Gastrocnemius medialis (tissue), 4 donors: ENCODE measurements at regions not wholly inside any gene's neighbourhood (a gene's known extent, or its start where the extent isn't known, plus 50 kb on each side); places are given as distances from the start of the nearest gene placed in this dataset.

ENCODE experiments used
- ATAC-seq, 2 donors: fragments of 150-250 bp; one replicate each; pipeline ENCODE4 v1.9.1; 2016
- DNase-seq, 2 donors: peaks; one replicate each; pipeline ENCODE4 v3.0.0-alpha.2; 2019
- H3K27ac ChIP-seq, 4 donors: fragments of 200-600 bp; sonication (generic); 1 replicate in 1 of 4; 2 replicates in 3 of 4; pipeline ENCODE4 v1.5.1; 2016 to 2018; ENCODE audit warnings: mild to moderate bottlenecking in 2 of 4, moderate library complexity in 1 of 4
- H3K27me3 ChIP-seq, 3 donors: fragments of 200-600 bp; sonication (generic) in 2 of 3; 1 replicate in 1 of 3; 2 replicates in 2 of 3; pipeline versions ENCODE4 v1.5.1 to v1.6.0; 2016 to 2019; ENCODE audit warnings: mild to moderate bottlenecking in 1 of 3, moderate library complexity in 1 of 3
- H3K36me3 ChIP-seq, 2 donors: fragments of 200-600 bp; sonication (generic) in 1 of 2; one replicate each; pipeline ENCODE4 v1.5.1; 2017 to 2018
- H3K4me1 ChIP-seq, 2 donors: fragments of 200-600 bp; sonication (generic) in 1 of 2; one replicate each; pipeline ENCODE4 v1.5.1; 2016 to 2017; ENCODE audit warnings: mild to moderate bottlenecking in 2 of 2
- H3K4me3 ChIP-seq, 4 donors: fragments of 200-600 bp; sonication (generic) in 3 of 4; 1 replicate in 1 of 4; 2 replicates in 3 of 4; pipeline ENCODE4 v1.5.1; 2016 to 2019; ENCODE audit warnings: mild to moderate bottlenecking in 2 of 4
- H3K9me3 ChIP-seq, 3 donors: fragments of 200-600 bp; sonication (generic) in 2 of 3; 1 replicate in 1 of 3; 2 replicates in 2 of 3; pipeline ENCODE4 v1.5.1; 2016 to 2019
- CTCF ChIP-seq, 5 experiments: fragments of 450-650 bp in 3 of 5; fragments of 200-600 bp in 2 of 5; sonication (generic) in 2 of 5; IDR thresholded peaks in 4 of 5; conservative IDR thresholded peaks in 1 of 5; 1 replicate in 4 of 5; 2 replicates in 1 of 5; pipeline ENCODE4 v1.5.1; 2016 to 2019; ENCODE audit warnings: antibody characterized with exemption in 5 of 5, mild to moderate bottlenecking in 3 of 5, moderate library complexity in 3 of 5
- POLR2A ChIP-seq, 2 donors: fragments of 450-650 bp; IDR thresholded peaks; one replicate each; pipeline ENCODE4 v1.6.1; 2017; ENCODE audit warnings: antibody characterized with exemption in 2 of 2, mild to moderate bottlenecking in 2 of 2, moderate library complexity in 2 of 2
- in situ Hi-C, 4 donors: fragments of 200-750 bp; cut with MboI; loops; one replicate each; pipeline versions ENCODE4 v1.15.0 to v1.8.0; 2017; ENCODE audit warnings: low sequenced_read_pairs in 4 of 4
- intact Hi-C: fragments of 100-400 bp; cut with DNase I; formaldehyde crosslinking; loops from one replicate; pipeline ENCODE4 v1.15.1; 2023; ENCODE audit warnings: low total_unique reads

DNA sequence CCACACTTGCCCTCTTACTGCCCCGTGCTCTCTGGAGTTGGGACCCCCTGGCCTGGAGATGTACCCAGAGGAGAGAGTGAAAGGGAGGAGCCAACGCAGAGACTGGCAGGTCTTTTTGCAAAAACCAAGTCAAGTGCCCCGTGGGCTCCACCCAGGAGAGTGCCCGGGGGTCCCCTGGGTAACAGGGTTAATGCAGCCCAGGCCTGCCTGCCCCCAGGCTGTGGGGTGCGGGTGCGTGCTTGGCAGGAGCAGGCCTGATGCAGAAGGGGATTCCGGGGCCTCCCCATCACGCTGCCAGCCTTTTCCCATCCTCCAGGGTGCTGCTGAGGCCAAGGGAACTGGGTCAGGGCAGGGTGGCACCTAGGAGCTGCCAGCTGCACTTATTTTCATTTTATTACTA, 184.4 kb downstream of the ERMARD start:
- intact Hi-C loops (no loop called here), in situ Hi-C loops (no loop called here)
- Histone ChIP-seq H3K9me3 (no peaks in the 10 kb centered on the region), H3K27ac (no peak overlapping the region), H3K4me1 (peaks cover 4 to 11% of the 10 kb centered on the region in 2 donors), H3K27me3 (no peaks in the 10 kb centered on the region), H3K36me3 (no peaks in the 10 kb centered on the region), H3K4me3 (no peak overlapping the region)
- TF ChIP-seq POLR2A (IDR thresholded peaks at IDR 0.05) (no peak), CTCF (IDR thresholded peaks at IDR 0.05 in 4 of 5, conservative IDR thresholded peaks at IDR 0.05 in 1 of 5) (no peak)
- ATAC-seq: no peak
- no peak for DNase-seq

DNA sequence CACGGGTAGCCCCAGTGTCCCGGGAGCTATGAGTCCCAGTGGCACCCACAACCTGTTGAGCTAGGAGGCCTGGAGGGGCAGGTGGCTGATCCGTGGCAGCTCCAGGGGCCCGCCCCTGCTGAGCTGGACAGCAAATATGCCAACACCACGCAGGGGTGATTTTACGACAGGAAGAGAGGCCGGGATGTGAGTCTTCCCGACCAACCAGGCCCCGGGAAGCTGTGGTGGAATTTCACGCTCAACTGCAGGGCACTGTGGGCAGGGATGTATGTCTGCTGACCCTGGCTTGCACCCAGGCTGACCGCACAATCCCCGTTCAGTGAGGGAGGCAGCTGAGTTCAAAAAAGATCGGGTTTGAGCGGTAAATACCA, 183.9 kb downstream of the ERMARD start:
- Histone ChIP-seq H3K27ac (no peak overlapping the region), H3K9me3 (no peaks in the 10 kb centered on the region), H3K36me3 (no peaks in the 10 kb centered on the region), H3K27me3 (no peaks in the 10 kb centered on the region), H3K4me1 (peaks cover 4 to 11% of the 10 kb centered on the region in 2 donors), H3K4me3 (no peak overlapping the region)
- in situ Hi-C loops (no loop called here), intact Hi-C loops (no loop called here)
- TF ChIP-seq POLR2A (IDR thresholded peaks at IDR 0.05): no peak
- TF ChIP-seq CTCF (IDR thresholded peaks at IDR 0.05 in 4 of 5, conservative IDR thresholded peaks at IDR 0.05 in 1 of 5): no peak
- DNase-seq (no peak), ATAC-seq (no peak)

GRCh38 chr6:169934699-169935347, 183.4 kb downstream of the ERMARD start:
- no peak for TF ChIP-seq CTCF (IDR thresholded peaks at IDR 0.05 in 4 of 5, conservative IDR thresholded peaks at IDR 0.05 in 1 of 5)
- no peak for TF ChIP-seq POLR2A (IDR thresholded peaks at IDR 0.05)
- Histone ChIP-seq H3K9me3 (no peaks in the 10 kb centered on the region), H3K27ac (peak overlapping the region in 1 of 4 donors; percentile 4), H3K4me3 (no peak overlapping the region), H3K36me3 (no peaks in the 10 kb centered on the region), H3K4me1 (peaks cover 4 to 11% of the 10 kb centered on the region in 2 donors), H3K27me3 (no peaks in the 10 kb centered on the region)
- in situ Hi-C loops: no loop called here
- ATAC-seq (no peak), DNase-seq (no peak)
- intact Hi-C loops: no loop called here

GRCh38 chr6:169933839-169934698, 182.6 kb downstream of the ERMARD start:
- intact Hi-C loops: no loop called here
- Histone ChIP-seq H3K4me1 (peaks cover 4 to 11% of the 10 kb centered on the region in 2 donors), H3K9me3 (no peaks in the 10 kb centered on the region), H3K4me3 (no peak overlapping the region), H3K27me3 (no peaks in the 10 kb centered on the region), H3K36me3 (no peaks in the 10 kb centered on the region), H3K27ac (peak overlapping the region in 1 of 4 donors; percentile 4)
- TF ChIP-seq CTCF (IDR thresholded peaks at IDR 0.05 in 4 of 5, conservative IDR thresholded peaks at IDR 0.05 in 1 of 5): no peak
- no peak for TF ChIP-seq POLR2A (IDR thresholded peaks at IDR 0.05)
- in situ Hi-C loops: no loop called here
- ATAC-seq (peak; percentile 66 to 81), DNase-seq (peak; percentile 20 to 50)
